HG03442 (cell line): ENCODE measurements at regions not wholly inside any gene's neighbourhood (a gene's known extent, or its start where the extent isn't known, plus 50 kb on each side); places are given as distances from the start of the nearest gene placed in this dataset.
"Not testable (repeated sequence)": the region's sequence is repeated elsewhere in the genome, so short reads cannot be mapped to it uniquely, and the experiment has no call there.

Experiments used
- ATAC-seq: cut with Tn5 transposase; IDR thresholded peaks from one replicate; pipeline ENCODE4 v1.9.1; 2021; ENCODE audit warnings: mild to moderate bottlenecking, moderate library complexity; ENCODE audit not compliant: unreplicated experiment

- ATAC-seq, result no peak
Measured at GRCh38 chr18:42305869-42306593, 351.0 kb downstream of the PIK3C3 start.

GRCh38 chr18:42306594-42306980, 351.6 kb downstream of the PIK3C3 start:
- no peak for ATAC-seq

GRCh38 chr18:42310956-42311355, 355.9 kb downstream of the PIK3C3 start:
- no peak for ATAC-seq

- no peak for ATAC-seq
Measured at GRCh38 chr18:42326752-42327151, 371.7 kb downstream of the PIK3C3 start.

GRCh38 chr18:42328931-42329330, 373.9 kb downstream of the PIK3C3 start:
- no peak for ATAC-seq

GRCh38 chr18:42330296-42330695, 375.3 kb downstream of the PIK3C3 start:
- no peak for ATAC-seq

- ATAC-seq, result no peak
Measured at GRCh38 chr18:42333558-42333957, 378.5 kb downstream of the PIK3C3 start.

GRCh38 chr18:42334931-42335330, 379.9 kb downstream of the PIK3C3 start:
- no peak for ATAC-seq

GRCh38 chr18:42336139-42336538, 381.1 kb downstream of the PIK3C3 start:
- ATAC-seq, result no peak

GRCh38 chr18:42337337-42337736, 382.3 kb downstream of the PIK3C3 start:
- ATAC-seq, result not testable (repeated sequence)

- ATAC-seq, result no peak
Measured at GRCh38 chr18:42338683-42339082, 383.6 kb downstream of the PIK3C3 start.

GRCh38 chr18:42339372-42339771, 384.3 kb downstream of the PIK3C3 start:
- ATAC-seq, result no peak

GRCh38 chr18:42340423-42341009, 385.5 kb downstream of the PIK3C3 start:
- ATAC-seq, result no peak

- ATAC-seq, result no peak
Measured at GRCh38 chr18:42341423-42341822, 386.4 kb downstream of the PIK3C3 start.

- ATAC-seq, result no peak
Measured at GRCh38 chr18:42348722-42349121, 393.7 kb downstream of the PIK3C3 start.

- ATAC-seq, result no peak
Measured at GRCh38 chr18:42351455-42351854, 396.4 kb downstream of the PIK3C3 start.

- no peak for ATAC-seq
Measured at GRCh38 chr18:42360716-42361115, 405.7 kb downstream of the PIK3C3 start.

- ATAC-seq, result no peak
Measured at GRCh38 chr18:42363446-42364441, 408.7 kb downstream of the PIK3C3 start.

GRCh38 chr18:42364766-42365165, 409.7 kb downstream of the PIK3C3 start:
- no peak for ATAC-seq

- ATAC-seq, result no peak
Measured at GRCh38 chr18:42365591-42365990, 410.6 kb downstream of the PIK3C3 start.

GRCh38 chr18:42373584-42373983, 418.6 kb downstream of the PIK3C3 start:
- ATAC-seq, result no peak

GRCh38 chr18:42374961-42375360, 419.9 kb downstream of the PIK3C3 start:
- no peak for ATAC-seq
